GM23338 (cell line): ENCODE measurements at regions not wholly inside any gene's neighbourhood (a gene's known extent, or its start where the extent isn't known, plus 50 kb on each side); places are given as distances from the start of the nearest gene placed in this dataset.

ENCODE experiments used
- ATAC-seq: fragments of 200-7000 bp; cut with Tn5 transposase; 3 replicates; pipeline ENCODE4 v1.9.1; 2020
- DNase-seq: peaks from one replicate; pipeline ENCODE4 v3.0.0-alpha.2; 2015; ENCODE audit warnings: low spot score
- H2AFZ ChIP-seq: fragments of 200-600 bp; sonication (generic); 2 replicates; pipeline ENCODE4 v1.8.0; 2016; ENCODE audit warnings: antibody characterized with exemption, mild to moderate bottlenecking, moderate library complexity
- H3F3A ChIP-seq: fragments of 200-600 bp; sonication (generic); replicated peaks from 2 replicates; pipeline ENCODE4 v1.8.0; 2017; ENCODE audit warnings: antibody characterized with exemption, mixed run types, low read depth
- H3K27ac ChIP-seq: fragments of 200-600 bp; sonication (generic); 2 replicates; pipeline ENCODE4 v1.6.1; 2016; ENCODE audit warnings: low read depth
- H3K27me3 ChIP-seq: fragments of 200-600 bp; sonication (generic); 2 replicates; pipeline ENCODE4 v1.8.0; 2016; ENCODE audit warnings: mild to moderate bottlenecking, mixed run types, moderate library complexity; ENCODE audit not compliant: insufficient read depth
- H3K36me3 ChIP-seq: fragments of 200-600 bp; sonication (generic); 2 replicates; pipeline ENCODE4 v1.8.0; 2016; ENCODE audit warnings: mild to moderate bottlenecking; ENCODE audit not compliant: insufficient read depth
- H3K4me1 ChIP-seq: fragments of 200-600 bp; sonication (generic); 2 replicates; pipeline ENCODE4 v1.8.0; 2016; ENCODE audit warnings: mild to moderate bottlenecking, moderate library complexity; ENCODE audit not compliant: insufficient read depth
- H3K4me2 ChIP-seq: fragments of 200-600 bp; sonication (generic); 2 replicates; pipeline ENCODE4 v1.7.1; 2017; ENCODE audit warnings: mixed run types
- H3K4me3 ChIP-seq: fragments of 200-600 bp; sonication (generic); 2 replicates; pipeline ENCODE4 v1.6.1; 2016; ENCODE audit warnings: mixed run types
- H3K79me2 ChIP-seq: fragments of 200-600 bp; sonication (generic); replicated peaks from 2 replicates; pipeline ENCODE4 v1.8.0; 2017; ENCODE audit warnings: mild to moderate bottlenecking; ENCODE audit not compliant: insufficient read depth
- H3K9me2 ChIP-seq: fragments of 200-600 bp; sonication (generic); 2 replicates; pipeline ENCODE4 v1.8.0; 2017; ENCODE audit not compliant: insufficient read depth
- H4K20me1 ChIP-seq: fragments of 200-600 bp; sonication (generic); replicated peaks from 2 replicates; pipeline ENCODE4 v1.8.0; 2017; ENCODE audit warnings: mild to moderate bottlenecking; ENCODE audit not compliant: insufficient read depth
- H3K27ac Mint-ChIP-seq: 2 replicates; pipeline ENCODE4 v1.8.0; 2020; ENCODE audit warnings: inconsistent platforms, mild to moderate bottlenecking, moderate library complexity, mixed read lengths
- H3K27me3 Mint-ChIP-seq: 3 replicates; pipeline ENCODE4 v1.8.0; 2022; ENCODE audit warnings: low read depth, mild to moderate bottlenecking, moderate library complexity, mixed read lengths, inconsistent platforms; ENCODE audit not compliant: insufficient read depth, poor library complexity
- H3K36me3 Mint-ChIP-seq: 3 replicates; pipeline ENCODE4 v1.8.0; 2021; ENCODE audit warnings: low read depth, mild to moderate bottlenecking, inconsistent platforms, moderate library complexity, mixed read lengths
- H3K4me1 Mint-ChIP-seq: 3 replicates; pipeline ENCODE4 v1.8.0; 2020; ENCODE audit warnings: mild to moderate bottlenecking, inconsistent platforms, mixed read lengths
- H3K4me3 Mint-ChIP-seq: 3 replicates; pipeline ENCODE4 v1.8.0; 2021; ENCODE audit warnings: moderate library complexity, mild to moderate bottlenecking, inconsistent platforms, mixed read lengths
- H3K9me3 Mint-ChIP-seq: 3 replicates; pipeline ENCODE4 v1.8.0; 2020; ENCODE audit warnings: moderate library complexity, mild to moderate bottlenecking, inconsistent platforms, mixed read lengths
- CREB1 ChIP-seq: fragments of 250-450 bp; sonication (Bioruptor Pico); IDR thresholded peaks from 2 replicates; pipeline ENCODE4 v1.5.0; 2020; ENCODE audit warnings: low read depth, mild to moderate bottlenecking, moderate library complexity
- CTCF ChIP-seq, 2 experiments: fragments of 200-600 bp in 1 of 2; sonication (generic) in 1 of 2; conservative IDR thresholded peaks; 2 replicates each; pipeline versions ENCODE4 v1.5.1 to v1.6.1; 2016 to 2017; ENCODE audit warnings: antibody characterized with exemption in 2 of 2, low read depth in 2 of 2, mild to moderate bottlenecking in 2 of 2, moderate library complexity in 1 of 2
- ETS1 ChIP-seq: IDR thresholded peaks from 2 replicates; pipeline ENCODE4 v1.6.1; 2016; ENCODE audit warnings: antibody characterized with exemption
- EZH2 ChIP-seq: fragments of 200-600 bp; sonication (generic); IDR thresholded peaks from one replicate; pipeline ENCODE4 v1.8.0; 2017; ENCODE audit warnings: antibody characterized with exemption, mild to moderate bottlenecking, low read depth; ENCODE audit not compliant: unreplicated experiment
- EZH2phosphoT487 ChIP-seq: fragments of 200-600 bp; sonication (generic); IDR thresholded peaks from one replicate; pipeline ENCODE4 v1.8.1; 2018; ENCODE audit warnings: antibody characterized with exemption; ENCODE audit not compliant: unreplicated experiment
- JUNB ChIP-seq: IDR thresholded peaks from one replicate; pipeline ENCODE4 v1.6.1; 2016; ENCODE audit warnings: antibody characterized with exemption; ENCODE audit not compliant: unreplicated experiment
- NANOG ChIP-seq: IDR thresholded peaks from 2 replicates; pipeline ENCODE4 v1.6.1; 2016; ENCODE audit warnings: antibody characterized with exemption, borderline replicate concordance
- STAT1 ChIP-seq: IDR thresholded peaks from one replicate; pipeline ENCODE4 v1.6.1; 2016; ENCODE audit warnings: antibody characterized with exemption; ENCODE audit not compliant: unreplicated experiment
- ZNF114 ChIP-seq: fragments of 250-450 bp; sonication (Bioruptor Pico); IDR thresholded peaks from 2 replicates; pipeline ENCODE4 v1.5.0; 2020; ENCODE audit warnings: mild to moderate bottlenecking, moderate library complexity
- ZNF331 ChIP-seq: fragments of 250-450 bp; sonication (Bioruptor Pico); IDR thresholded peaks from 2 replicates; pipeline ENCODE4 v1.5.0; 2020; ENCODE audit warnings: low read depth, mild to moderate bottlenecking, moderate library complexity
- TF ChIP-seq, protein P1 (sequence below): IDR thresholded peaks from one replicate; pipeline ENCODE4 v1.6.1; 2018; ENCODE audit warnings: antibody characterized with exemption; ENCODE audit not compliant: unreplicated experiment
- TF ChIP-seq, protein P2 (sequence below): fragments of 250-450 bp; sonication (Bioruptor Pico); IDR thresholded peaks from 2 replicates; pipeline ENCODE4 v1.5.0; 2020; ENCODE audit warnings: mild to moderate bottlenecking, moderate library complexity

GRCh38 chr5:5583832-5584231, 161.4 kb downstream of the ICE1 start (continued):
- no peak for TF ChIP-seq NANOG
- TF ChIP-seq ZNF331 (CRISPR knock-in tag): no peak
- no peak for TF ChIP-seq ZNF114 (CRISPR knock-in tag)

DNA sequence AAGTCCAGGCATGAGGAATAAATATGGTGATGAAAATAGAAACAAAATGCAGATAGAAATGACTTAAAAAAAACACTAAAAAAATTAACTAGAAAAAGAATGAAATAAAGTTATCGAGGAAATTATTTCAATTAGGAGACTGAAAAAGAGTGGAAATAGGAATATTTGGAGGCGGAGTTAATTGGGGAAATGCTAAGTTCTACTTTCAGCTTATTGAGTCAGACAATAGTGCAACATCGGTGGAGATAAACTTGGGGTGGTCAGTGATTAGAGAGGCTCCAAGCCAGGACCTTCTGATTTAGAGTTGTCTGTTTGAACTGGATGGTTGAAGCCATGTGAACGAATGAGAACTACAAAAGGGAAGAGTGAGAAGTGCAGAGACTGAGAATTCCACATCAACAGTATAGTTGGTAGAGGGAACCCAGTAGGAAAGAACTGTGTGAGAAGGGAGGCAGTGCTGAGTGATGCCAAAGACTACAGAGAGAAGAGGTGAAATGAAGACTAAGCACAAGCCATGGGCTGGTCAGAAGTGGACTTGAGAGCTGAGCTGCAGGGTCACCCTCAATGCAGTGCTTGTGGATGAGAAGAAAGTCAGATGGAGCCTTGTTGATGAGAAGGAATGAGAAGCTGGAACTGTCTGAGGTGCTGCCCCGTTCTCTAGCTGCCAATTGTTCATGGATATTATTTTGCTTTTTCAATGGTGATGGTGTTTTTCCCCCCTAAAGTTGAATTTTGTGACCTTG, 160.7 kb downstream of the ICE1 start:
- Histone ChIP-seq H4K20me1 (no peaks in the 10 kb centered on the region), H3K4me2 (no peak overlapping the region), H3K4me3 (no peak overlapping the region), H3K27ac (no peak overlapping the region), H3K27me3 (no peaks in the 10 kb centered on the region), H3K9me2 (peaks cover 17% of the 10 kb centered on the region), H3K36me3 (peaks cover 5% of the 10 kb centered on the region; the same call in 1 of the 2 replicates), H2AFZ (no peak overlapping the region), H3F3A (no peaks in the 10 kb centered on the region), H3K4me1 (peaks cover 7% of the 10 kb centered on the region; the same call in 1 of the 2 replicates), H3K79me2 (no peaks in the 10 kb centered on the region)
- H3K4me1 Mint-ChIP-seq: peaks cover 3% of the 10 kb centered on the region; the same call in 1 of the 3 replicates
- no peak overlapping the region for H3K4me3 Mint-ChIP-seq
- H3K36me3 Mint-ChIP-seq: no peaks in the 10 kb centered on the region; the same call in 2 of the 3 replicates
- ATAC-seq (no peak), DNase-seq (no peak)
- no peaks in the 10 kb centered on the region for H3K9me3 Mint-ChIP-seq
- no peak overlapping the region for H3K27ac Mint-ChIP-seq
- H3K27me3 Mint-ChIP-seq: no peaks in the 10 kb centered on the region
- TF ChIP-seq EZH2phosphoT487 (no peak), EZH2 (no peak), JUNB (no peak), ETS1 (no peak), STAT1 (no peak), NANOG (no peak), ZNF331 (CRISPR knock-in tag) (no peak), CREB1 (CRISPR knock-in tag) (no peak), CTCF (conservative IDR thresholded peaks at IDR 0.05; ENCODE audit: low read depth in 2 of 2) (no peak), ZNF114 (CRISPR knock-in tag) (no peak)
- TF ChIP-seq, protein P1, sequence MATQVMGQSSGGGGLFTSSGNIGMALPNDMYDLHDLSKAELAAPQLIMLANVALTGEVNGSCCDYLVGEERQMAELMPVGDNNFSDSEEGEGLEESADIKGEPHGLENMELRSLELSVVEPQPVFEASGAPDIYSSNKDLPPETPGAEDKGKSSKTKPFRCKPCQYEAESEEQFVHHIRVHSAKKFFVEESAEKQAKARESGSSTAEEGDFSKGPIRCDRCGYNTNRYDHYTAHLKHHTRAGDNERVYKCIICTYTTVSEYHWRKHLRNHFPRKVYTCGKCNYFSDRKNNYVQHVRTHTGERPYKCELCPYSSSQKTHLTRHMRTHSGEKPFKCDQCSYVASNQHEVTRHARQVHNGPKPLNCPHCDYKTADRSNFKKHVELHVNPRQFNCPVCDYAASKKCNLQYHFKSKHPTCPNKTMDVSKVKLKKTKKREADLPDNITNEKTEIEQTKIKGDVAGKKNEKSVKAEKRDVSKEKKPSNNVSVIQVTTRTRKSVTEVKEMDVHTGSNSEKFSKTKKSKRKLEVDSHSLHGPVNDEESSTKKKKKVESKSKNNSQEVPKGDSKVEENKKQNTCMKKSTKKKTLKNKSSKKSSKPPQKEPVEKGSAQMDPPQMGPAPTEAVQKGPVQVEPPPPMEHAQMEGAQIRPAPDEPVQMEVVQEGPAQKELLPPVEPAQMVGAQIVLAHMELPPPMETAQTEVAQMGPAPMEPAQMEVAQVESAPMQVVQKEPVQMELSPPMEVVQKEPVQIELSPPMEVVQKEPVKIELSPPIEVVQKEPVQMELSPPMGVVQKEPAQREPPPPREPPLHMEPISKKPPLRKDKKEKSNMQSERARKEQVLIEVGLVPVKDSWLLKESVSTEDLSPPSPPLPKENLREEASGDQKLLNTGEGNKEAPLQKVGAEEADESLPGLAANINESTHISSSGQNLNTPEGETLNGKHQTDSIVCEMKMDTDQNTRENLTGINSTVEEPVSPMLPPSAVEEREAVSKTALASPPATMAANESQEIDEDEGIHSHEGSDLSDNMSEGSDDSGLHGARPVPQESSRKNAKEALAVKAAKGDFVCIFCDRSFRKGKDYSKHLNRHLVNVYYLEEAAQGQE: no peak
- TF ChIP-seq, protein P2, sequence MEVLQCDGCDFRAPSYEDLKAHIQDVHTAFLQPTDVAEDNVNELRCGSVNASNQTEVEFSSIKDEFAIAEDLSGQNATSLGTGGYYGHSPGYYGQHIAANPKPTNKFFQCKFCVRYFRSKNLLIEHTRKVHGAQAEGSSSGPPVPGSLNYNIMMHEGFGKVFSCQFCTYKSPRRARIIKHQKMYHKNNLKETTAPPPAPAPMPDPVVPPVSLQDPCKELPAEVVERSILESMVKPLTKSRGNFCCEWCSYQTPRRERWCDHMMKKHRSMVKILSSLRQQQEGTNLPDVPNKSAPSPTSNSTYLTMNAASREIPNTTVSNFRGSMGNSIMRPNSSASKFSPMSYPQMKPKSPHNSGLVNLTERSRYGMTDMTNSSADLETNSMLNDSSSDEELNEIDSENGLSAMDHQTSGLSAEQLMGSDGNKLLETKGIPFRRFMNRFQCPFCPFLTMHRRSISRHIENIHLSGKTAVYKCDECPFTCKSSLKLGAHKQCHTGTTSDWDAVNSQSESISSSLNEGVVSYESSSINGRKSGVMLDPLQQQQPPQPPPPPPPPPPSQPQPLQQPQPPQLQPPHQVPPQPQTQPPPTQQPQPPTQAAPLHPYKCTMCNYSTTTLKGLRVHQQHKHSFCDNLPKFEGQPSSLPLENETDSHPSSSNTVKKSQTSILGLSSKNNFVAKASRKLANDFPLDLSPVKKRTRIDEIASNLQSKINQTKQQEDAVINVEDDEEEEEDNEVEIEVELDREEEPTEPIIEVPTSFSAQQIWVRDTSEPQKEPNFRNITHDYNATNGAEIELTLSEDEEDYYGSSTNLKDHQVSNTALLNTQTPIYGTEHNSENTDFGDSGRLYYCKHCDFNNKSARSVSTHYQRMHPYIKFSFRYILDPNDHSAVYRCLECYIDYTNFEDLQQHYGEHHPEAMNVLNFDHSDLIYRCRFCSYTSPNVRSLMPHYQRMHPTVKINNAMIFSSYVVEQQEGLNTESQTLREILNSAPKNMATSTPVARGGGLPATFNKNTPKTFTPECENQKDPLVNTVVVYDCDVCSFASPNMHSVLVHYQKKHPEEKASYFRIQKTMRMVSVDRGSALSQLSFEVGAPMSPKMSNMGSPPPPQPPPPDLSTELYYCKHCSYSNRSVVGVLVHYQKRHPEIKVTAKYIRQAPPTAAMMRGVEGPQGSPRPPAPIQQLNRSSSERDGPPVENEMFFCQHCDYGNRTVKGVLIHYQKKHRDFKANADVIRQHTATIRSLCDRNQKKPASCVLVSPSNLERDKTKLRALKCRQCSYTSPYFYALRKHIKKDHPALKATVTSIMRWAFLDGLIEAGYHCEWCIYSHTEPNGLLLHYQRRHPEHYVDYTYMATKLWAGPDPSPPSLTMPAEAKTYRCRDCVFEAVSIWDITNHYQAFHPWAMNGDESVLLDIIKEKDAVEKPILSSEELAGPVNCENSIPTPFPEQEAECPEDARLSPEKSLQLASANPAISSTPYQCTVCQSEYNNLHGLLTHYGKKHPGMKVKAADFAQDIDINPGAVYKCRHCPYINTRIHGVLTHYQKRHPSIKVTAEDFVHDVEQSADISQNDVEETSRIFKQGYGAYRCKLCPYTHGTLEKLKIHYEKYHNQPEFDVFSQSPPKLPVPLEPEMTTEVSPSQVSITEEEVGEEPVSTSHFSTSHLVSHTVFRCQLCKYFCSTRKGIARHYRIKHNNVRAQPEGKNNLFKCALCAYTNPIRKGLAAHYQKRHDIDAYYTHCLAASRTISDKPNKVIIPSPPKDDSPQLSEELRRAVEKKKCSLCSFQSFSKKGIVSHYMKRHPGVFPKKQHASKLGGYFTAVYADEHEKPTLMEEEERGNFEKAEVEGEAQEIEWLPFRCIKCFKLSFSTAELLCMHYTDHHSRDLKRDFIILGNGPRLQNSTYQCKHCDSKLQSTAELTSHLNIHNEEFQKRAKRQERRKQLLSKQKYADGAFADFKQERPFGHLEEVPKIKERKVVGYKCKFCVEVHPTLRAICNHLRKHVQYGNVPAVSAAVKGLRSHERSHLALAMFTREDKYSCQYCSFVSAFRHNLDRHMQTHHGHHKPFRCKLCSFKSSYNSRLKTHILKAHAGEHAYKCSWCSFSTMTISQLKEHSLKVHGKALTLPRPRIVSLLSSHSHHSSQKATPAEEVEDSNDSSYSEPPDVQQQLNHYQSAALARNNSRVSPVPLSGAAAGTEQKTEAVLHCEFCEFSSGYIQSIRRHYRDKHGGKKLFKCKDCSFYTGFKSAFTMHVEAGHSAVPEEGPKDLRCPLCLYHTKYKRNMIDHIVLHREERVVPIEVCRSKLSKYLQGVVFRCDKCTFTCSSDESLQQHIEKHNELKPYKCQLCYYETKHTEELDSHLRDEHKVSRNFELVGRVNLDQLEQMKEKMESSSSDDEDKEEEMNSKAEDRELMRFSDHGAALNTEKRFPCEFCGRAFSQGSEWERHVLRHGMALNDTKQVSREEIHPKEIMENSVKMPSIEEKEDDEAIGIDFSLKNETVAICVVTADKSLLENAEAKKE (CRISPR knock-in tag): no peak
